ENCODE measurements at regions not wholly inside any gene's neighbourhood (a gene's known extent, or its start where the extent isn't known, plus 50 kb on each side); places are given as distances from the start of the nearest gene placed in this dataset.

- H3K4me3 ChIP-seq = no peak overlapping the region
- no peak overlapping the region for H3K4me2 ChIP-seq
- H3K79me2 ChIP-seq (replicated peaks; ENCODE audit: insufficient read depth) = no peaks in the 10 kb centered on the region
- no peaks in the 10 kb centered on the region for H3K9me2 ChIP-seq (ENCODE audit: insufficient read depth)
- no peak overlapping the region for H3K27ac ChIP-seq (ENCODE audit: low read depth)
- H3K4me1 Mint-ChIP-seq = peaks cover 15% of the 10 kb centered on the region; the same call in 2 of the 3 replicates
- no peak overlapping the region for H2AFZ ChIP-seq
- no peaks in the 10 kb centered on the region for H3K27me3 ChIP-seq (ENCODE audit: insufficient read depth)
- no peaks in the 10 kb centered on the region for H3F3A ChIP-seq (replicated peaks; ENCODE audit: low read depth)
- H3K27me3 Mint-ChIP-seq (ENCODE audit: insufficient read depth, low read depth, poor library complexity) = no peaks in the 10 kb centered on the region
- ATAC-seq = peak; percentile 23; the same call in 1 of the 3 replicates
- H3K9me3 Mint-ChIP-seq = no peaks in the 10 kb centered on the region; the same call in 2 of the 3 replicates
- H3K36me3 Mint-ChIP-seq (ENCODE audit: low read depth) = no peaks in the 10 kb centered on the region
- H3K27ac Mint-ChIP-seq = no peak overlapping the region
- DNase-seq (ENCODE audit: low spot score) = no peak
- no peak for TF ChIP-seq JUNB (IDR thresholded peaks at IDR 0.05; ENCODE audit: unreplicated experiment)
- no peak for TF ChIP-seq POLR2AphosphoS5 (IDR thresholded peaks at IDR 0.05; ENCODE audit: low read depth)
- no peak for TF ChIP-seq NANOG (IDR thresholded peaks at IDR 0.05; ENCODE audit: borderline replicate concordance)
- TF ChIP-seq ETS1 (IDR thresholded peaks at IDR 0.05) = no peak
- no peak for TF ChIP-seq STAT1 (IDR thresholded peaks at IDR 0.05; ENCODE audit: unreplicated experiment)
- TF ChIP-seq ZNF114 (CRISPR knock-in tag; IDR thresholded peaks at IDR 0.05) = no peak
- TF ChIP-seq CREB1 (CRISPR knock-in tag; IDR thresholded peaks at IDR 0.05; ENCODE audit: low read depth) = no peak
- TF ChIP-seq ZNF462 (CRISPR knock-in tag; IDR thresholded peaks at IDR 0.05) = no peak
- no peak for TF ChIP-seq EZH2phosphoT487 (IDR thresholded peaks at IDR 0.05; ENCODE audit: unreplicated experiment)
- TF ChIP-seq CTCF (conservative IDR thresholded peaks at IDR 0.05; ENCODE audit: low read depth in 2 of 2) = no peak
- TF ChIP-seq REST (IDR thresholded peaks at IDR 0.05; ENCODE audit: unreplicated experiment) = no peak
- no peak for TF ChIP-seq ZNF331 (CRISPR knock-in tag; IDR thresholded peaks at IDR 0.05; ENCODE audit: low read depth)
- H3K36me3 ChIP-seq (ENCODE audit: insufficient read depth) = no peaks in the 10 kb centered on the region
- no peak overlapping the region for H3K4me3 Mint-ChIP-seq
- H4K20me1 ChIP-seq (replicated peaks; ENCODE audit: insufficient read depth) = no peaks in the 10 kb centered on the region
- peaks cover 15% of the 10 kb centered on the region for H3K4me1 ChIP-seq (ENCODE audit: insufficient read depth)
Measured at GRCh38 chr3:59249004-59249403, 199.2 kb upstream of the CFAP20DC start.
